DND-41 (cell line): ENCODE measurements at regions not wholly inside any gene's neighbourhood (a gene's known extent, or its start where the extent isn't known, plus 50 kb on each side); places are given as distances from the start of the nearest gene placed in this dataset.
"Not testable (repeated sequence)": the region's sequence is repeated elsewhere in the genome, so short reads cannot be mapped to it uniquely, and the experiment has no call there.

Source experiments
- EZH2 ChIP-seq: IDR thresholded peaks from 3 replicates; pipeline ENCODE4 v1.6.1; 2012; ENCODE audit warnings: borderline replicate concordance, low read depth, mild to moderate bottlenecking, moderate library complexity, low read length, inconsistent platforms; ENCODE audit not compliant: severe bottlenecking
- TF ChIP-seq, protein P1 (sequence below): IDR thresholded peaks from 2 replicates; pipeline ENCODE4 v1.5.1; 2012; ENCODE audit warnings: borderline replicate concordance, low read length, moderate library complexity, mild to moderate bottlenecking; ENCODE audit not compliant: poor library complexity, severe bottlenecking; ENCODE audit errors: extremely low read depth

DNA sequence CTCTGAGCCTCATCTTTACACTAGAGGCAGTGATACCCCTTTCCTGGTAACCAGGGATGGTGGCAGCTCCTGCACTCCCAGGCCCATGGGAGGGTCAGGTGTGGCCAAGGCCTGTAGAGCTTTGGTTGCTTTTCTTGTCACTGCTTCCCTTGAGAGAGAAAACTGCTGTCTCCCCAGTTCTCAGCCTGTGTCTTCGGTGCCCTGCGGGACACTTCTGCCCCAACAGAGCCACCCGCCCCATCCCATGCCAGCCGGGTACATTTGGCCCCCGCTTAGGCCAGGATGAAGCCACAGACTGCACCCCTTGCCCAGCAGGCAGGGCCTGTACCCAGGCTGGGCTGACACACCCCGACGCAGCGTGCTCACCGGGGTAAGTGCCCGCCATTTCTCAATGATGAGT lies 117.4 kb upstream of the MTLN start:
- TF ChIP-seq, protein P1, sequence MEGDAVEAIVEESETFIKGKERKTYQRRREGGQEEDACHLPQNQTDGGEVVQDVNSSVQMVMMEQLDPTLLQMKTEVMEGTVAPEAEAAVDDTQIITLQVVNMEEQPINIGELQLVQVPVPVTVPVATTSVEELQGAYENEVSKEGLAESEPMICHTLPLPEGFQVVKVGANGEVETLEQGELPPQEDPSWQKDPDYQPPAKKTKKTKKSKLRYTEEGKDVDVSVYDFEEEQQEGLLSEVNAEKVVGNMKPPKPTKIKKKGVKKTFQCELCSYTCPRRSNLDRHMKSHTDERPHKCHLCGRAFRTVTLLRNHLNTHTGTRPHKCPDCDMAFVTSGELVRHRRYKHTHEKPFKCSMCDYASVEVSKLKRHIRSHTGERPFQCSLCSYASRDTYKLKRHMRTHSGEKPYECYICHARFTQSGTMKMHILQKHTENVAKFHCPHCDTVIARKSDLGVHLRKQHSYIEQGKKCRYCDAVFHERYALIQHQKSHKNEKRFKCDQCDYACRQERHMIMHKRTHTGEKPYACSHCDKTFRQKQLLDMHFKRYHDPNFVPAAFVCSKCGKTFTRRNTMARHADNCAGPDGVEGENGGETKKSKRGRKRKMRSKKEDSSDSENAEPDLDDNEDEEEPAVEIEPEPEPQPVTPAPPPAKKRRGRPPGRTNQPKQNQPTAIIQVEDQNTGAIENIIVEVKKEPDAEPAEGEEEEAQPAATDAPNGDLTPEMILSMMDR: not testable (repeated sequence)
- TF ChIP-seq EZH2: not testable (repeated sequence)
